ENCODE measurements at regions not wholly inside any gene's neighbourhood (a gene's known extent, or its start where the extent isn't known, plus 50 kb on each side); places are given as distances from the start of the nearest gene placed in this dataset.
"Not testable (repeated sequence)": the region's sequence is repeated elsewhere in the genome, so short reads cannot be mapped to it uniquely, and the experiment has no call there.

GRCh38 chr2:149782572-149782971 lies 195.0 kb upstream of the MMADHC start:
- no peak for DNase-seq

- DNase-seq: no peak
Observed at GRCh38 chr2:149781263-149781808, 193.8 kb upstream of the MMADHC start.

- DNase-seq: no peak
Observed at GRCh38 chr2:149773006-149773405, 185.4 kb upstream of the MMADHC start.

GRCh38 chr2:149768320-149768799 lies 180.8 kb upstream of the MMADHC start:
- peak; percentile 47 for DNase-seq

GRCh38 chr2:149767516-149767974 lies 180.0 kb upstream of the MMADHC start:
- peak; percentile 71 for DNase-seq

GRCh38 chr2:149766339-149766738 lies 178.8 kb upstream of the MMADHC start:
- DNase-seq: no peak

- no peak for DNase-seq
Observed at GRCh38 chr2:149765636-149766035, 178.1 kb upstream of the MMADHC start.

GRCh38 chr2:149765003-149765402 lies 177.4 kb upstream of the MMADHC start:
- DNase-seq: no peak

GRCh38 chr2:149763358-149763757 lies 175.8 kb upstream of the MMADHC start:
- no peak for DNase-seq

- no peak for DNase-seq
Observed at GRCh38 chr2:149761611-149762010, 174.0 kb upstream of the MMADHC start.

GRCh38 chr2:149759382-149759781 lies 171.8 kb upstream of the MMADHC start:
- not testable (repeated sequence) for DNase-seq

GRCh38 chr2:149754722-149755121 lies 167.1 kb upstream of the MMADHC start:
- not testable (repeated sequence) for DNase-seq

GRCh38 chr2:149747456-149747855 lies 159.9 kb upstream of the MMADHC start:
- DNase-seq: peak; percentile 49

GRCh38 chr2:149745396-149746230 lies 158.0 kb upstream of the MMADHC start:
- DNase-seq: no peak

GRCh38 chr2:149744865-149745264 lies 157.3 kb upstream of the MMADHC start:
- peak; percentile 59 for DNase-seq

GRCh38 chr2:149743842-149744448 lies 156.4 kb upstream of the MMADHC start:
- peak; percentile 97 for DNase-seq

- peak; percentile 95 for DNase-seq
Observed at GRCh38 chr2:149741646-149742045, 154.1 kb upstream of the MMADHC start.

- no peak for DNase-seq
Observed at GRCh38 chr2:149740490-149740889, 152.9 kb upstream of the MMADHC start.

- no peak for DNase-seq
Observed at GRCh38 chr2:149739883-149740265, 152.3 kb upstream of the MMADHC start.

GRCh38 chr2:149739171-149739882 lies 151.8 kb upstream of the MMADHC start:
- DNase-seq: peak; percentile 49

- DNase-seq: peak; percentile 73
Observed at GRCh38 chr2:149738767-149739166, 151.2 kb upstream of the MMADHC start.

GRCh38 chr2:149737896-149738295 lies 150.3 kb upstream of the MMADHC start:
- DNase-seq: no peak
